RWPE1 (cell line): ENCODE measurements at regions not wholly inside any gene's neighbourhood (a gene's known extent, or its start where the extent isn't known, plus 50 kb on each side); places are given as distances from the start of the nearest gene placed in this dataset.

Experiments used
- CTCF ChIA-PET: fragments of 350-600 bp; sonication (Branson Sonifier 250); formaldehyde crosslinking; extraction: SDS; loops from one replicate; lab custom pipeline; 2021; lab: Yijun Ruan, JAX
- POLR2A ChIA-PET: fragments of 400-600 bp; formaldehyde crosslinking; extraction: SDS; loops from one replicate; lab custom pipeline; 2020; ENCODE audit warnings: antibody characterized with exemption; ENCODE audit not compliant: low non-redundant PET; lab: Yijun Ruan, JAX
- DNase-seq: peaks from one replicate; pipeline ENCODE4 v3.0.0; 2012; ENCODE audit warnings: low spot score
- H3K27ac ChIP-seq: fragments of 450-650 bp; 2 replicates; pipeline ENCODE4 v1.5.1; 2017
- TF ChIP-seq, protein P1 (sequence below): fragments of 450-650 bp; conservative IDR thresholded peaks from 2 replicates; pipeline ENCODE4 v1.5.1; 2017; ENCODE audit warnings: low read depth, mild to moderate bottlenecking

DNA sequence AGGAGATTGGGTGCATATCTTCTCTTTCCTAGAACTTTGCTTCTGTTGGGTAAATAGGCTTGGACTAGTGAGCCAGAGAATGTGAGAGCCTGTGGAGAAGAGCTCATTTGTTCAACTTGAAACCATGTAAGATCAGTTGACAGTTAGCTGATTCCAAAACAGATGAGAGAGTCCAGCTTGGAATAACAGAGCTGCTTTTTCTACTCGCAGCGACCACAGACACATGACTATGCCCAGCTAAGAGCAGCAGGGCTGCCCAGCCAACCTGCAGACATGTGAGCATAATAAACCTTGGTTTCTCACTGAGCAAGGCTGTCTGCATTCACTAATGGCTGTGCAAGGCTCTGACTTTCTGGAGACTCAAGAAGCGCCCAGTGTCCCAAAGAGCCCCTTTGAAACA lies 209.2 kb downstream of the C12orf75 start:
- CTCF ChIA-PET: no interaction called here
- POLR2A ChIA-PET: no interaction called here
- TF ChIP-seq, protein P1, sequence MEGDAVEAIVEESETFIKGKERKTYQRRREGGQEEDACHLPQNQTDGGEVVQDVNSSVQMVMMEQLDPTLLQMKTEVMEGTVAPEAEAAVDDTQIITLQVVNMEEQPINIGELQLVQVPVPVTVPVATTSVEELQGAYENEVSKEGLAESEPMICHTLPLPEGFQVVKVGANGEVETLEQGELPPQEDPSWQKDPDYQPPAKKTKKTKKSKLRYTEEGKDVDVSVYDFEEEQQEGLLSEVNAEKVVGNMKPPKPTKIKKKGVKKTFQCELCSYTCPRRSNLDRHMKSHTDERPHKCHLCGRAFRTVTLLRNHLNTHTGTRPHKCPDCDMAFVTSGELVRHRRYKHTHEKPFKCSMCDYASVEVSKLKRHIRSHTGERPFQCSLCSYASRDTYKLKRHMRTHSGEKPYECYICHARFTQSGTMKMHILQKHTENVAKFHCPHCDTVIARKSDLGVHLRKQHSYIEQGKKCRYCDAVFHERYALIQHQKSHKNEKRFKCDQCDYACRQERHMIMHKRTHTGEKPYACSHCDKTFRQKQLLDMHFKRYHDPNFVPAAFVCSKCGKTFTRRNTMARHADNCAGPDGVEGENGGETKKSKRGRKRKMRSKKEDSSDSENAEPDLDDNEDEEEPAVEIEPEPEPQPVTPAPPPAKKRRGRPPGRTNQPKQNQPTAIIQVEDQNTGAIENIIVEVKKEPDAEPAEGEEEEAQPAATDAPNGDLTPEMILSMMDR: no peak

DNA sequence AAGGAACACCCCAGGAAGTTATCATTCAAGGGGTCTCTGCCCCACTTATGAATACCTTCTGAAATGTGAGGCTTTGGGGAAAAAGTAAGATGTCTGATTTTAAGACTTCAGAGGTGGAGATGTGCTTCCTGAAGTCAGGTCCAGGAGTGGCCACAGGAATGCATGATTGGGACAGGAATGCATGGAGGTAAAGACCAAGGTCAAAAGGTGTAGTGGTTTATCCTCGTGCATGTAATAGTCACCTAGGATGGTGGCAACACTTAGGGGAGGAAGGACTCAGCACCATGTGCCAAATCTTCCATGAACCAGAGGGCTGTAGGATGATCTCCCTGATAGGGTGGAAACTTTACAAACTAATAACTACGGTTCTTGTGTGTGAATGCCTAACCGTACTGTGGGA lies 217.3 kb downstream of the C12orf75 start:
- CTCF ChIA-PET: no interaction called here
- DNase-seq: no peak
- POLR2A ChIA-PET: no interaction called here
- TF ChIP-seq, protein P1: no peak
- H3K27ac ChIP-seq: no peak overlapping the region

More for the DNA sequence above, 209.2 kb downstream of the C12orf75 start:
- no peak overlapping the region for H3K27ac ChIP-seq
- DNase-seq: no peak

DNA sequence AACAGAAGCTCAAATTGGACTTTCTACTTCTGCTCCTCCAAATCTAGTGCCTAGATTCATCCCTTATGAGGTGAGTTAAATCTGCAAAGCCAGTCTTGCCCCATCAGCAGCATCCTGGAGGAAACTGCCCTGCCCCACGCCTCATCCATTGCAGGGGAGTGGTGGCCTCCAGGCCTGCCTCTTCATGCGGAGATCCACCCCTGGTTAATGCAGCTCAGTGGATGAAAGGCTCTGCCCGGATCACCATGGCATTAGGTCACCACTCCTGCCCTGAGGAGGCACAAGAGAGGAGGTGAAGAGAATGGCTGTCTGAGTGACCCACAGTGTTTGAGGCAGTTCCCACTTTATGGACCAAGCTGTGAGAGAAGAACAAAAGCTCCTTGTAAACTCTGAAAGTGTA lies 218.1 kb downstream of the C12orf75 start:
- CTCF ChIA-PET: interaction anchor here (0.5 to 0.7 kb wide), 2 partner anchors 53 to 601 kb away, joined by 3 read pairs; no protein-coding TSS in a partner anchor
- TF ChIP-seq, protein P1: no peak
- no peak overlapping the region for H3K27ac ChIP-seq
- no peak for DNase-seq
- POLR2A ChIA-PET: no interaction called here

DNA sequence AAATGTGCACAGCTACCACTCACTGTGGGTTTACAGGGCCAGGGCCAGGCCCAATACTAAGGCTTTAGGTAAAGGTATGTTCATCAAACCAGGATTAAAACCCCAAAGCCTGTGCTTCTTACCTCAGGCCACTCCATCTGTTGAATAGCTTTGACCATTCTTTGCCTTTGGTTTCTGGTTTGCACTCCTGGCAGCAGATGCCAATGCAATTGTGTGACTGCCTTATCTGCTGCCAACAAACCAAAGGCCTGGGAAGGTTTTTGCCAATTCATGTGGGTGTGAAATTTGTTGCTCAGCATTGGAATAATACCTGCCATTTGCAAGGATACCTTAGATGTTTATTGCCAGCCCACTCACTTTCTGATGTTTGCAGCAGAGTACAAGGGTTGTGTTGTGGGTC lies 221.6 kb downstream of the C12orf75 start:
- ChIA-PET POLR2A (no interaction called here), CTCF (interaction anchor here (0.5 kb wide), 1 partner anchor 23 kb away, joined by 3 read pairs; no protein-coding TSS in a partner anchor)
- no peak for DNase-seq

DNA sequence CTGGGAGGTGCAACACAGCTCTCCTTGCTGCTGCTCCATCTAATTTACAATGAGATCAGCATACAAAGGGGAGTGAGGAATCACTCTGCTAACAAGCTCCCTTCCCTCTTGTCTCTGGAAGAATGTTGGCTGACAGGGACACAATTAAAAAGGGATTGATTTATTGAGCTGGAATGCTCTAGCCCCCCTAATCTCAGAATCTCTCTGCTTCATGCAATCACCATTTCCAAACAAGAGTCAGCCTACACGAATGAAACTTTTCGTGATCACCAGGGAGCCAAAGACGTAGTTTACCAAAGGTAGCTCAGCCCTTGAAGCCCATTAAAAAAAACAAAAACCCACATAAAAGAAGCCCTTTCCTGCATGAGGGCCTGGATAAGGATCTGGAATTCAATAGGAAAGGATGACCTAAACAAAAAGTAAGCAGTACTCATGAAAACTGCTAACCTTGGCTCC lies 223.8 kb downstream of the C12orf75 start:
- no peak for DNase-seq
- CTCF ChIA-PET: interaction anchor here (0.5 to 0.8 kb wide), 2 partner anchors 9 to 95 kb away, joined by 3 read pairs; no protein-coding TSS in a partner anchor
- POLR2A ChIA-PET: no interaction called here

More for the DNA sequence above, 221.6 kb downstream of the C12orf75 start:
- H3K27ac ChIP-seq: no peak overlapping the region
- TF ChIP-seq, protein P1: no peak

DNA sequence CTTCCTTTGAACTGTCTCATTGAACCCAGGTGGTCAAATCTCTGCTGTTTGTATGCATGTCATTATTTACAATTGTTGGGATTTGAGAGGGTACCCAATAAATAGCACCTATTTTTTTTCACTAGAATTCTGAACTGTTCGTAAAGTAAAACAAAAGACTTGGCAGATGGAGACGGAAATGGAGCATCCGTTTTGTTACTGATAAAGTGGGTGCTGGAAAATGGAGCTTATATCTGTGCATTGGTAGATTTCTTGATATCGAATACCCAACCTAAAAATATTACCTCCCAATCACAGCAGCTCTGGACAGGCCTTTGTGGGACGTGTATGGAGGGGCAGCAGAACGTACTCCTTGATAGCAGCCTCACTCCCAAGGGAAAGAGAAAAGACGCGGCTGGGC lies 224.4 kb downstream of the C12orf75 start:
- no peak overlapping the region for H3K27ac ChIP-seq
- CTCF ChIA-PET: interaction anchor here (0.7 kb wide), 1 partner anchor 132 kb away, joined by 3 read pairs; no protein-coding TSS in a partner anchor
- POLR2A ChIA-PET: no interaction called here
- TF ChIP-seq, protein P1: no peak
- no peak for DNase-seq

More for the DNA sequence above, 223.8 kb downstream of the C12orf75 start:
- TF ChIP-seq, protein P1: no peak
- H3K27ac ChIP-seq: no peak overlapping the region
